Activated naive CD4-positive, alpha-beta T cell treated with Interleukin-2 at 50 U/mL for 16 hours (primary cell): ENCODE measurements at regions not wholly inside any gene's neighbourhood (a gene's known extent, or its start where the extent isn't known, plus 50 kb on each side); places are given as distances from the start of the nearest gene placed in this dataset.

ENCODE experiments used
- DNase-seq: peaks from one replicate; pipeline ENCODE4 v3.0.0-alpha.2; 2020

DNA sequence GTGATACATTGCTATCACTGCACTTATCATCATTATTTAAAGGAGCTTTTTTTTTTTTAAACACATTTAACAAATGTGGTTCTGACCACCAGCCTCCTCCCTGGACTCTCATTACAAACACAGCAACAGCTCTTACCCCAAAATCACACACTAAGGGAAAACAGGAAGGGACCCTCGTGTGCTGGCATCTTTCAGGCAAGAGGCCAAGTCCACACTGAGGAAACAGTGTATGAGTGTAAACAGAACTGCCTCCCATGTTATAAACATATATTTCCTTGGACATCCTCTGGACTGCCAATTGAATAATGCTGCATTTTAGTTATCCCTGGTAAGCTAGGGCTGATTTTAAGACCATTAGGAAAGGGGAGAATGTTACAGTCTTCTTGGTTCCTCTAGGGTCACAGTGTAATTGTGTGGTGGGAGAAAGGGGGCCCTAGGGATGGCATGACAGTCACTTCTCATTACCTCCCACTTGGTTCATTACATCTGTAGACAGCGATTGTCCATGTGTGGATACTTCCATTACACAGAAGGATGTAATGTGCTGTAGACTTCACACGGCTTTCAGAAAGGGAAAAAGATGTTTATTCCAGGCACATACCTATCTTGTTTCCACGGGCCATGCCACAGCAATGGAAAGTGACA, 244.6 kb upstream of the TET2 start:
- DNase-seq, result no peak

DNA sequence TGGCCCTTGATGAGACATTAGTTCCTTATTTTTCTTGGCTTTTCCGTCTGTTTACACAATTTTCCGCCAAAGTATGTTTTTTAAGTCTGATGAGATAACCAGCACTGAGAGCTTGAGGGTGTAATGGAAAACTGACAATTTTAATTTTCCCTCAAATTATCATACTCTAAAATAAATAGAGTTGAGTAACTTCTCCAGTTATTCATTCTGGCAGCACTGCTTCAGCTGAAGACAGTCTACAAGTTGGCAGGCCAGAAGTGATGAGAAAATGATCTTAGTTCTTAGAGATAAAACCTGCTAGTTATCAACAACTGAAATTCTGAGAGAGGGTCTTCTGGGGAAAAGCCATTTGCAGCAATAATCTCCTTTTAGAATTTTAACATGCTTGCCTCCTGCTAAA, 241.6 kb upstream of the TET2 start:
- DNase-seq, result no peak

DNA sequence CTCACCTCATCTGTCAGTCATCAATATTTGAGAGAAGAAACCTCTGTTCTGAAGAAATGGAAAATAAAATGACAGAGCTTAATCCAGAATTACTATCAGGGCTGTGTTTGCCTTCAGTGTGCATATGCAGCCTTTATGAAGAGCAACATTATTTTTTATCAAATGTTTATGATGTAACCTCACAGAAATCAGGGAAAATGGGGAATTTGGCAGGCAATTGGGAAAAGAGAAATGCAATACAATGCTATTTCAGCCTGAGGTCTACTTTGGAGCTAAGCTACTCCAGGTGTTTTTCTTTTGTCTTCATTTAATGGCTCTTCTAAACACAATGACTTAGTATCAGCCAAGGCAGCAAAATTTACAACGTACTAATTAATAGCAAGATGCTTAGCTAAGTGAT, 241.1 kb upstream of the TET2 start:
- no peak for DNase-seq

- no peak for DNase-seq
These were observed 240.4 kb upstream of the TET2 start for GRCh38 chr4:104906276-104906675.

DNA sequence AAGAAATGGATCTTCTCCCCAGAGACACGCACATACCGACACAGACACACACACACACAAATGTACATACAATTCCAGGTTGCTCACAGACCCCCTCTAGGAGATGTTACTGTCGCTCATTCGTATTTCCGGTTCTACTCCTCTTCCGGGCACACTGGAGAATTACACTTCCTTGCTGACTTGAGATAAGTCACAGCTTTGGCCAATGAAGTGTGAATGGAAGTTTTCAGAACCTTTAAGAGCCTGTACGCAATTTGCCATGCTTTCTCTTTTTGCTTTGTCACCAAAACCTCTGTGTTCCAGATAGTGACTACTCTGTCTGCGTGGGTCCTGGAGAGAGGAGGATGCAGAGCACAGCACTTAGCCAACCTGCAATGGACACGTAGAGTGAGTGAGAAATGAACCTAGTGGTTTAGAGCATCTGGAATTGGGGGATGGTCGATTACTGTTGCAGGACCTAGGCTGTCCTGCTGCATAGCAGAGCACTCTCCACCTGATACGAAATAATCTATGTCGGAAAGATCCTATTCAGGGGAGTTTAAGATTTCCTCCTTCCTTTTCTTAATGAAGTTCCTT, 239.5 kb upstream of the TET2 start:
- no peak for DNase-seq

DNA sequence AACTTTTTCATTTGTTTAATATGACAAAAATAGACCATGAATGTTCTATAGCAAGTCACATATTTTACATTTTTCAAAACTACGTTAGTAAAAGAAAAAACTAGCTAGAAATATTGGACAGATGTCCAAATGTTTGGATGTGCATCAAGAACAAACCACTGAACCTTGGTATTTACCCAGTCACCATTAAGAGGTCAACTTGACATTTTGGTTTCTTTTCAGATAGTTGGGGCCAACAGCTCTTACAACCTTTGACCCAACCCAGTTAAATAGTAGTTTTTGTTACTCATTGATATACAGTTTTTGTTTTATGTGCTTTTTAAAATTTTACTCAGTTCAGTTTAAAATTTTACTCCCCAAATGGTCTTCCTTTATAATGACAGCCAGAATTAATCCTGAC, 238.7 kb upstream of the TET2 start:
- no peak for DNase-seq

DNA sequence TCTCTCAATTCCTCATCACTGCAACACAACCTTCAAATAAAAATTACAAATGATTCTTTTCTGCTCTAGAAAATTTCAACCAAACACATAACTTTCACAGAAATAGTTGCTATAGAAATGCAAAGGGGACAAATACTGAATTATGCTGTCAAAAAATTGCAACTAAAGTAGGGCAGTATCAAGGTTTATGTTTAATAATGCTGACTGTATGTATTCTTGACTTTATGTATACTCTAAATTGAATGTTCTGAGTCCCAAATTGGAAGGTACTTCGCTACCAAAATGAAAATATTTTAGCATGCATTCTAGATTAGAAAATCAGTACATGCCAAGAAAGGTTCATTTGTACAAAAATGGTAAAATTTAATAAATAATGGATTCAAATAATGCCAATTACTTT, 237.3 kb upstream of the TET2 start:
- DNase-seq, result no peak

- no peak for DNase-seq
These were observed 234.2 kb upstream of the TET2 start for GRCh38 chr4:104912518-104912917.

- DNase-seq, result no peak
These were observed 231.3 kb upstream of the TET2 start for GRCh38 chr4:104915373-104915772.

DNA sequence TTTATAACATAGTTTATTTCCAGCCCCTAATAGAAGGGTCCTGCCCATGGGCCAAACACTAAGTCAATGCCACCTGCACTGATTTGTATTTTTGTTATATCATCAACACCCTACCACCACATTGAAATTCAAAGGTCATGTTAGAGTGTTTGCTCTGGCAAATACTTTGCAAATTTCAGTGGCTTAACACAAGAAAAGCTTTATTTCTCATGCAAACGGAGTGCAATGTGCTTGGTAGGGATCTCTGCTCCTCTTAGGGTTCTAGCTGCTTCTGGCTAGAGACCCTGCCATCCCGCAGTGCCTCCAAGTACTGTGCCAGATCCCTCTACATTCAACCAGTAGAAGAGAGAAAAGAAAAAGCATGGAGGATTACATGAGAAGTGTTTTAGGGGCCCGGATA, 230.8 kb upstream of the TET2 start:
- DNase-seq, result no peak

GRCh38 chr4:104919406-104919805, 227.3 kb upstream of the TET2 start:
- no peak for DNase-seq

DNA sequence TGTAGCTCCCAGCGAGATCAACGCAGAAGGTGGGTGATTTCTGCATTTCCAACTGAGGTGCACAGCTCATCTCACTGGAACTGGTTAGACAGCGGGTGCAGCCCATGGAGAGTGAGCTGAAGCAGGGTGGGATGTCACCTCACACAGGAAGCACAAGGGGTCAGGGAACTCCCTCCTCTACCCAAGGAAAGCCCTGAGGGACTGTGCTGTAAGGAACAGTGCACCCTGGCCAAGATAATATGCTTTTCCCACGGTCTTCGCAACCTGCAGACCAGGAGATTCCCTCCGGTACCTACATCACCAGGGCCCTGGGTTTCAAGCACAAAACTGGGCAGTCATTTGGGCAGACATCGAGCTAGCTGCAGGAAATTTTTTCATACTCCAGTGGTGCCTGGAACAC, 216.4 kb upstream of the TET2 start:
- DNase-seq, result no peak

GRCh38 chr4:104930745-104931736, 215.6 kb upstream of the TET2 start:
- DNase-seq, result peak; percentile 32

GRCh38 chr4:104938624-104939023, 208.1 kb upstream of the TET2 start:
- DNase-seq, result no peak

- no peak for DNase-seq
These were observed 205.7 kb upstream of the TET2 start for GRCh38 chr4:104940927-104941326.

- no peak for DNase-seq
These were observed 205.0 kb upstream of the TET2 start for GRCh38 chr4:104941661-104942062.

- no peak for DNase-seq
These were observed 203.5 kb upstream of the TET2 start for GRCh38 chr4:104942990-104943743.

GRCh38 chr4:104944596-104944995, 202.1 kb upstream of the TET2 start:
- DNase-seq, result no peak

- DNase-seq, result no peak
These were observed 182.1 kb upstream of the TET2 start for GRCh38 chr4:104964410-104965175.

DNA sequence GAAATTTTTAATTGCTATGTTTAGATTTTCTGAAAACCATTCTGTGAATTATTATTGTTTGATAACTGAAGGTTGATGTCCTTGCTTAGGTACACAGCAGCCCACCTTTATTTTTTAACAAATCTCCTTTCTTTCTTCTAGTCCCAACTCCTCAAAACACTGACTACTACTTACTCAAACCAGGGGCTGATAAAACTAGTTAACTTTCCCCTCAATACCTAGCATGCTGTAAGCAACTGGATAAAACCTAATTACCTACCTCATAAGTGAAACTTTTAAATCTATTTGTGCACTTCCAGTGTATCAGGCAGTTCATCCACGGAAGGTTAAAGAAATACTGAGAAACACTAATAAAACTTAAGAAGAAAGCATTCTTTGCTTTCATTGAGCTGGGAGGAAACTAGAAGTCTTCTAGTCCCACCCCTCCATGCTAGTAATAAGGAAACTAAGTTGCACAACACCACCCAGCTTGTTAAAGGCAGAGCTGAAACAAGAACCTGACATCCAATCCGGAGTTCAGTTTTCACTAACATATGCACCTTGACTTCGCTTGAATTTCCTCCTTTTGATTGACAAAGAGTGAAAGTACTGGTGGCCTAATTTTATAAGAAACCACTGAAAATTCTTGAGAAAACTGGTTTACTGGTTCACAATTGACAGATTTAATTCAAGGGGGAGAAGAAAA, 180.2 kb upstream of the TET2 start:
- DNase-seq, result no peak

DNA sequence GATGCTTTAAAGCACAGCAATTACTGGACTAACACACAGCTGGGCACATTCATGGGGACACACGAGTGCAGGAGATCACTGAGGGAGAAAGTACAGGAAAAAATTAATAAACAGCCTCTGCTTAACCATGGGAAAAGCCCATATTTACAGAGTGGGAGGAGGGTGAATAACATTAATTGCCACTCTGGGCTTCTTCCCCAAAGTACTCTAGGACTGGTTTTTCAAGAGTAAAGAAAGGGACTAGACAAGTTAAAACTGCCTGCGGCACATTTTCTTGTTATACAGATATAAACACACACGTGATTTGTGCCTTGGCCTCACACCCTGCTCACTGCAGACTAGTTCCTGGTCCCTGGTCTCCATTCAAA, 179.7 kb upstream of the TET2 start:
- DNase-seq, result no peak
